ENCODE measurements at regions not wholly inside any gene's neighbourhood (a gene's known extent, or its start where the extent isn't known, plus 50 kb on each side); places are given as distances from the start of the nearest gene placed in this dataset.

- TF ChIP-seq, protein P1, sequence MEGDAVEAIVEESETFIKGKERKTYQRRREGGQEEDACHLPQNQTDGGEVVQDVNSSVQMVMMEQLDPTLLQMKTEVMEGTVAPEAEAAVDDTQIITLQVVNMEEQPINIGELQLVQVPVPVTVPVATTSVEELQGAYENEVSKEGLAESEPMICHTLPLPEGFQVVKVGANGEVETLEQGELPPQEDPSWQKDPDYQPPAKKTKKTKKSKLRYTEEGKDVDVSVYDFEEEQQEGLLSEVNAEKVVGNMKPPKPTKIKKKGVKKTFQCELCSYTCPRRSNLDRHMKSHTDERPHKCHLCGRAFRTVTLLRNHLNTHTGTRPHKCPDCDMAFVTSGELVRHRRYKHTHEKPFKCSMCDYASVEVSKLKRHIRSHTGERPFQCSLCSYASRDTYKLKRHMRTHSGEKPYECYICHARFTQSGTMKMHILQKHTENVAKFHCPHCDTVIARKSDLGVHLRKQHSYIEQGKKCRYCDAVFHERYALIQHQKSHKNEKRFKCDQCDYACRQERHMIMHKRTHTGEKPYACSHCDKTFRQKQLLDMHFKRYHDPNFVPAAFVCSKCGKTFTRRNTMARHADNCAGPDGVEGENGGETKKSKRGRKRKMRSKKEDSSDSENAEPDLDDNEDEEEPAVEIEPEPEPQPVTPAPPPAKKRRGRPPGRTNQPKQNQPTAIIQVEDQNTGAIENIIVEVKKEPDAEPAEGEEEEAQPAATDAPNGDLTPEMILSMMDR (IDR thresholded peaks at IDR 0.05; ENCODE audit: extremely low read depth in 1 of 2, insufficient read depth in 1 of 2, low read depth in 1 of 2, low read length in 2 of 2): no peak
- no peak for TF ChIP-seq POLR2A (IDR thresholded peaks at IDR 0.05; ENCODE audit: low read depth, low read length)
Measured at GRCh38 chr6:40958738-40959137, 80.3 kb downstream of the UNC5CL start.
